ENCODE measurements at regions not wholly inside any gene's neighbourhood (a gene's known extent, or its start where the extent isn't known, plus 50 kb on each side); places are given as distances from the start of the nearest gene placed in this dataset.

DNA sequence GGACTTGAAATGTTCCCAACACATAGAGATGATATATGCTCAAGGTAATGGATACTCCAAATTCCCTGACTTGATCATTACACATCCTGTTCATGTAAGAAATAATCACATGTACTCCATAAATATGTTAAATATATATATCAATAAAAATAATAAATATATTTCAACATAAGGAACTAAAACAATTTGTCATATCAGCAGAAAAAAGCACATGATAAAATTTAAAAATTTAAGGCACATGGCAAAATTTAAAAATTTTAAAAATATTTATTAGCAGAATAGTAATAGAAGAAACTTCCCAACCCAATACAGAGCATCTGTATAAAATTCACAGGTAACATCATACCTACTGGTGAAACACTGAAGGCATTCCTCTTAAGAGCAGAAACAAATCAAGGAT, 109.6 kb upstream of the KYNU start:
- Histone ChIP-seq H3K9ac (replicated peaks in 1 of 4; ENCODE audit: extremely low read depth in 1 of 4, low read depth in 3 of 4, low read length in 3 of 4) (no peak overlapping the region), H3K4me1 (replicated peaks in 1 of 4; ENCODE audit: control insufficient read depth in 3 of 4, insufficient read depth in 4 of 4, low read length in 3 of 4) (no peaks in the 10 kb centered on the region), H3K79me2 (ENCODE audit: control insufficient read depth in 1 of 2, insufficient read depth in 2 of 2, low read length in 2 of 2) (no peaks in the 10 kb centered on the region), H3K4ac (replicated peaks; ENCODE audit: insufficient read length, low read depth, low read length) (no peak overlapping the region), H3K79me1 (ENCODE audit: low read depth, low read length) (no peaks in the 10 kb centered on the region), H2BK5ac (ENCODE audit: low read depth, low read length) (no peak overlapping the region), H2AK5ac (ENCODE audit: low read depth, low read length) (no peak overlapping the region), H3K18ac (ENCODE audit: extremely low read depth, low read length) (no peak overlapping the region), H2BK12ac (ENCODE audit: low read depth, low read length) (no peak overlapping the region), H4K20me1 (replicated peaks in 1 of 2; ENCODE audit: control insufficient read depth in 1 of 2, insufficient read depth in 2 of 2, low read length in 2 of 2) (no peaks in the 10 kb centered on the region), H2AFZ (ENCODE audit: low read length) (no peak overlapping the region), H3K14ac (ENCODE audit: insufficient read length) (no peak overlapping the region), H2BK20ac (ENCODE audit: low read length) (no peak overlapping the region), H3K4me3 (ENCODE audit: extremely low read depth in 1 of 4, insufficient read depth in 2 of 4, low read depth in 3 of 4, low read length in 4 of 4) (no peak overlapping the region), H4K5ac (ENCODE audit: insufficient read length, low read depth, low read length) (no peak overlapping the region), H3K23me2 (ENCODE audit: low read depth, low read length) (no peaks in the 10 kb centered on the region), H3K23ac (ENCODE audit: insufficient read length) (no peak overlapping the region), H4K91ac (replicated peaks; ENCODE audit: insufficient read length, low read length) (no peak overlapping the region), H2BK15ac (ENCODE audit: low read length) (no peak overlapping the region), H3K36me3 (ENCODE audit: control insufficient read depth in 2 of 4, insufficient read depth in 4 of 4, low read length in 3 of 4) (peaks cover 0 to 5% (median 0%) of the 10 kb centered on the region in 4 experiments; a peak in 1 of 8 replicates), H3K9me3 (ENCODE audit: insufficient read depth in 2 of 2, low read depth in 1 of 2, low read length in 1 of 2) (peaks cover 17 to 19% of the 10 kb centered on the region in 2 experiments), H4K8ac (ENCODE audit: extremely low read depth, insufficient read depth, low read length) (no peak overlapping the region), H2BK120ac (replicated peaks; ENCODE audit: low read depth, low read length) (no peak overlapping the region), H3K56ac (replicated peaks; ENCODE audit: insufficient read length, low read depth, low read length) (no peak overlapping the region), H3K4me2 (ENCODE audit: insufficient read depth in 1 of 2, low read depth in 2 of 2, low read length in 2 of 2) (no peak overlapping the region), H3K27ac (ENCODE audit: low read depth, low read length) (no peak overlapping the region), H3K27me3 (replicated peaks in 1 of 4; ENCODE audit: control insufficient read depth in 3 of 4, extremely low read depth in 1 of 4, insufficient read depth in 3 of 4, low read length in 3 of 4) (no peaks in the 10 kb centered on the region)
- ChIA-PET POLR2A (ENCODE audit: partially characterized antibody) (no interaction called here), CTCF (ENCODE audit: partially characterized antibody) (no interaction called here)
- no peak for FAIRE-seq
- no peak for DNase-seq (ENCODE audit: low read depth in 1 of 2, low spot score in 2 of 2)
- TF ChIP-seq ZNF274 (IDR thresholded peaks at IDR 0.05; ENCODE audit: borderline replicate concordance, extremely low read depth, low read length) = no peak
- TF ChIP-seq, protein P1, sequence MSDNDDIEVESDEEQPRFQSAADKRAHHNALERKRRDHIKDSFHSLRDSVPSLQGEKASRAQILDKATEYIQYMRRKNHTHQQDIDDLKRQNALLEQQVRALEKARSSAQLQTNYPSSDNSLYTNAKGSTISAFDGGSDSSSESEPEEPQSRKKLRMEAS (IDR thresholded peaks at IDR 0.05) = no peak
- no peak for TF ChIP-seq BCL11A (IDR thresholded peaks at IDR 0.05; ENCODE audit: low read depth in 2 of 2, low read length in 2 of 2)
- TF ChIP-seq POLR2A (IDR thresholded peaks at IDR 0.05; ENCODE audit: control extremely low read depth in 1 of 2, low read depth in 2 of 2, low read length in 2 of 2) = no peak
- TF ChIP-seq CEBPB (IDR thresholded peaks at IDR 0.05; ENCODE audit: low read depth, low read length) = no peak
- TF ChIP-seq RNF2 (IDR thresholded peaks at IDR 0.05; ENCODE audit: borderline replicate concordance, low read depth, low read length, missing control alignments, poor library complexity, severe bottlenecking) = no peak
- TF ChIP-seq, protein P2, sequence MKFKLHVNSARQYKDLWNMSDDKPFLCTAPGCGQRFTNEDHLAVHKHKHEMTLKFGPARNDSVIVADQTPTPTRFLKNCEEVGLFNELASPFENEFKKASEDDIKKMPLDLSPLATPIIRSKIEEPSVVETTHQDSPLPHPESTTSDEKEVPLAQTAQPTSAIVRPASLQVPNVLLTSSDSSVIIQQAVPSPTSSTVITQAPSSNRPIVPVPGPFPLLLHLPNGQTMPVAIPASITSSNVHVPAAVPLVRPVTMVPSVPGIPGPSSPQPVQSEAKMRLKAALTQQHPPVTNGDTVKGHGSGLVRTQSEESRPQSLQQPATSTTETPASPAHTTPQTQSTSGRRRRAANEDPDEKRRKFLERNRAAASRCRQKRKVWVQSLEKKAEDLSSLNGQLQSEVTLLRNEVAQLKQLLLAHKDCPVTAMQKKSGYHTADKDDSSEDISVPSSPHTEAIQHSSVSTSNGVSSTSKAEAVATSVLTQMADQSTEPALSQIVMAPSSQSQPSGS (IDR thresholded peaks at IDR 0.05; ENCODE audit: low read length) = no peak
- TF ChIP-seq SP2 (IDR thresholded peaks at IDR 0.05; ENCODE audit: low read length) = no peak
- no peak; the same call in 1 of the 2 replicates for TF ChIP-seq MAFK (IDR thresholded peaks at IDR 0.05; ENCODE audit: low read depth, low read length)
- no peak for TF ChIP-seq RAD21 (IDR thresholded peaks at IDR 0.05 in 1 of 2, conservative IDR thresholded peaks at IDR 0.05 in 1 of 2; ENCODE audit: low read depth in 2 of 2, low read length in 2 of 2)
- no peak for TF ChIP-seq EGR1 (IDR thresholded peaks at IDR 0.05; ENCODE audit: borderline replicate concordance, low read depth, low read length)
- no peak for TF ChIP-seq SIN3A (conservative IDR thresholded peaks at IDR 0.05 in 1 of 2, IDR thresholded peaks at IDR 0.05 in 1 of 2; ENCODE audit: low read depth in 1 of 2, low read length in 2 of 2)
- TF ChIP-seq CHD1 (IDR thresholded peaks at IDR 0.05; ENCODE audit: low read depth, low read length) = no peak
- TF ChIP-seq TCF12 (IDR thresholded peaks at IDR 0.05; ENCODE audit: low read depth, low read length) = no peak

Measured in H1 (cell line).